Activated T-helper 2 cell treated with anti-CD3 and anti-CD28 coated beads, Interferon-gamma antibody, Interleukin-2, Interleukin-4, amounts not matched to agents 10 μg/mL and 5 μg/mL and 100 μg/mL, durations not matched to agents 14 hours and 24 hours and 36 hours (primary cell): ENCODE measurements at regions not wholly inside any gene's neighbourhood (a gene's known extent, or its start where the extent isn't known, plus 50 kb on each side); places are given as distances from the start of the nearest gene placed in this dataset.

Source experiments
- DNase-seq: peaks from one replicate; pipeline ENCODE4 v3.0.0; 2021; ENCODE audit warnings: low spot score
- H3K27ac Mint-ChIP-seq: one replicate; pipeline ENCODE4 v1.8.0; 2021; ENCODE audit warnings: mixed read lengths
- H3K27me3 Mint-ChIP-seq: one replicate; pipeline ENCODE4 v1.8.0; 2021; ENCODE audit warnings: low read depth, mixed read lengths
- H3K36me3 Mint-ChIP-seq: one replicate; pipeline ENCODE4 v1.8.0; 2021; ENCODE audit warnings: low read depth, mixed read lengths
- H3K4me1 Mint-ChIP-seq: one replicate; pipeline ENCODE4 v1.8.0; 2021; ENCODE audit warnings: low read depth, mixed read lengths
- H3K4me3 Mint-ChIP-seq: one replicate; pipeline ENCODE4 v1.8.0; 2021; ENCODE audit warnings: low read depth, mild to moderate bottlenecking, moderate library complexity, mixed read lengths
- H3K9me3 Mint-ChIP-seq: one replicate; pipeline ENCODE4 v1.8.0; 2021; ENCODE audit warnings: mixed read lengths
- intact Hi-C: fragments of 100-400 bp; cut with micrococcal nuclease; formaldehyde crosslinking; loops from one replicate; pipeline ENCODE4 v1.15.1; 2023

DNA sequence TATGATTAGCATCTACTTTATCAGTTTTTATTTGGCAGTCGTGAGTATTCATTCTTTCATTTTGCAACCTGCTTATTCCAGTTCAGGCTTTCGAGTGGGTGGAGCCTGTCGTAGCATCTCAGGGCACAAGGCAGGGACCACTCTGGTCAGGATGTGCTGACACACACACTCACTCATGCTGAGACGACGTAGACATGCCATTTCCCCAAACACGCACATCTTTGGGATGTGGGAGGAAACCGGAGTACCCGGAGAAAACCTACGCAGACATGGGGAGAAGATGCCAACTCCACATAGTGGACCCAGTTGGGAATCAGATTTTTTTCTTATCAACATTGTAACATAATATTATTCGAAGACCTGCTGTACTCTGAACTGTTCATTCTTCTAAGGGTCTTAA lies 756.5 kb upstream of the RBFOX1 start:
- Mint-ChIP-seq H3K4me3 (no peak overlapping the region), H3K27me3 (no peaks in the 10 kb centered on the region), H3K9me3 (peaks cover 18% of the 10 kb centered on the region), H3K27ac (no peak overlapping the region), H3K4me1 (no peaks in the 10 kb centered on the region), H3K36me3 (no peaks in the 10 kb centered on the region)
- no peak for DNase-seq
- intact Hi-C loops: no loop called here

DNA sequence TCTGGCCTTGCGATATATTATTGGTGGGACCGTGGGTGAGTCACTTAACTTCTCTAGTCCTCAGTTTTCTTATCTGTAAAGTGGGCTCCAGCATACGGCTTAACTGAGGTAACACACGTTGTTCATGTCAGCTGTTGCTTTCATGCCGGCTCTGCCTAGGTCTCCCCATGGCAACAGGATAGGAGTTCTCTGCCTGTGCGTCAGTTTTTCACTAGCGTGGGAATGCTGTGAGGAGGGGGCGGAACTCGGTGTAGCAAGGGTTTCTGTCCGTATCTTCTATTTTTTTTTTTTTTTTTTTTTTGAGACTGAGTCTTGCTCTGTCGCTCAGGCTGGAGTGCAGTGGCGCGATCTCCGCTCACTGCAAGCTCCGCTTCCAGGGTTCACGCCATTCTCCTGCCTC lies 758.5 kb upstream of the RBFOX1 start:
- DNase-seq: no peak
- Mint-ChIP-seq H3K4me3 (no peak overlapping the region), H3K9me3 (peaks cover 26% of the 10 kb centered on the region), H3K27ac (no peak overlapping the region), H3K36me3 (no peaks in the 10 kb centered on the region), H3K4me1 (no peaks in the 10 kb centered on the region), H3K27me3 (no peaks in the 10 kb centered on the region)
- intact Hi-C loops: no loop called here

DNA sequence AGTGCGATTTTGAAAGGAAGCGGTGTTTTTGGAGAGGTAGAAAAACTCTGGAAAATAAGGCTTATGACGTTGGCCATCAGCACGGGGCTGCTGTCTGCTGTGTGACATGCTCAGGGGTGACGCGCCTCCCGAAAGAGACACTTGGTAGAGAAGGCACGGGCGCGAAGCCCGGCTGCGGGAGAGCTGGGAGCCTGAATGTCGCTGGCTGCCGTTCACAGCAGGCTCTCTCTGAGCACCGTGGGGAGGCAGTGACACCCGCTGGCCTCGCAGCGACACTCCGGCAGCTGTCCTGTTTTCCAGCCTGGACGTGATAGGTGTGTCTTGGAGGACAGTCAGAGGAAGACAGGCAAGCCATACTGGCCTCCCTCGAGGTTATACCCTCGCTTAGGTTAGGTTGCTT lies 759.1 kb upstream of the RBFOX1 start:
- Mint-ChIP-seq H3K4me3 (no peak overlapping the region), H3K36me3 (no peaks in the 10 kb centered on the region), H3K27me3 (no peaks in the 10 kb centered on the region), H3K9me3 (peaks cover 26% of the 10 kb centered on the region), H3K4me1 (no peaks in the 10 kb centered on the region), H3K27ac (no peak overlapping the region)
- intact Hi-C loops: no loop called here
- no peak for DNase-seq

DNA sequence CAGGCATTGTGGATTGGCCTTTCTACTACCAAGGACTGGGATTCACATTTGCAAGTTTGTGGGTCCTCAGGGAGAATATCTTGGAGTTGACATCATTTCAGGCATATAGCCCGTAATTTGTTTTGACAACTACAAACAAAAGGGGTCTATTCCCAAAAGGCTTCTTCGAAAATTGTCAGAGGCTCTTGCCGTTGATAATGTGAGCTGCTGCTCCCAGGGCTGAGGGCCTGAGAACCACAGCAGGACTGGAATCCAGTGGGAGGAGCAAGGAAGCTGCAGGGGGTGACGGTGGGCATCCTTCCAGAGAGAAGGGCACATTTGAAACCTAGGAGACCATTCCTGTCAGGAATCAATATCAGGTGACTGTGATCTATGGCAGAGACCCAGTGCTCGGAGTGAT lies 761.6 kb upstream of the RBFOX1 start:
- H3K27ac Mint-ChIP-seq: no peak overlapping the region
- H3K4me3 Mint-ChIP-seq: no peak overlapping the region
- H3K27me3 Mint-ChIP-seq: no peaks in the 10 kb centered on the region
- no peak for DNase-seq
- no peaks in the 10 kb centered on the region for H3K36me3 Mint-ChIP-seq
- no peaks in the 10 kb centered on the region for H3K4me1 Mint-ChIP-seq
- intact Hi-C loops: no loop called here
- peaks cover 19% of the 10 kb centered on the region for H3K9me3 Mint-ChIP-seq

DNA sequence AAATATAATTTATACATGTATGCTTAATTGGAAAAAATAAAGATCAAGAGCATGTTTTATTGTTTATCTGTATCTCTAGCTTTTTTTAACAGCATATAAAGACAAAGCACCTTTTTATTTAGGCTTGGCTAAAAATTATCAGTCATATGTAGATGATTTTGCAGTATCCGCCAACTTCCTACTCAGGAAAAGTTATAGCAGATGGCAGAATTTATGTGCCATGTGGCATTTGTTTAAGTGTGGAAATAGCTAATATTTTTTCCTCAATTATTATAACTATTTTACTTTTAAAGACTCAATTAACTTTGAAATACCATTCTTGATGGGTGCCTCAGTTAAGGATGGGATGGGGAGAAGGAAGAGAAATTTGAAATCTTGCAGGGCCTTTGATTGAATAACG lies 762.1 kb upstream of the RBFOX1 start:
- no peak overlapping the region for H3K27ac Mint-ChIP-seq
- no peak overlapping the region for H3K4me3 Mint-ChIP-seq
- no peak for DNase-seq
- no peaks in the 10 kb centered on the region for H3K36me3 Mint-ChIP-seq
- intact Hi-C loops: no loop called here
- no peaks in the 10 kb centered on the region for H3K27me3 Mint-ChIP-seq
- no peaks in the 10 kb centered on the region for H3K4me1 Mint-ChIP-seq
- H3K9me3 Mint-ChIP-seq: peaks cover 19% of the 10 kb centered on the region

DNA sequence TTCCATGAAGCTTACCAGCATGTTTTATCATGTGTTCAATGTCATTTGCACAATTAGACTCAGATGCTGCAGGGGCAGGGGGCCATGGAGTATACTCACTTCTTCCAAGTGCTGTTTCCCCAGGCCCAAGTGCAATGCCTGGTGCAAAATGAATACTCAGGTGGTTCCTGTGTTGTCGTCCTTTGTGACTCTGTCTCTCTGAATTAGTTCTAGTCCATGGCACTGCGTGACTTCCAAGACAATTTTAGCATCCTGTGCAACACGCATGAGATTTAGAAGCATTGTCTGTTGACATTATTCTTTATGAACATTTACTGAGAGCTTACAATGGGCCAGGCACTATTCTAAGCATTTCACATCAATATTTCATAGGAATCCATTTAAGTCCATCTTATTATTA lies 769.7 kb upstream of the RBFOX1 start:
- no peak for DNase-seq
- Mint-ChIP-seq H3K4me3 (no peak overlapping the region), H3K4me1 (no peaks in the 10 kb centered on the region), H3K27me3 (no peaks in the 10 kb centered on the region), H3K9me3 (peaks cover 26% of the 10 kb centered on the region), H3K27ac (no peak overlapping the region), H3K36me3 (no peaks in the 10 kb centered on the region)
- intact Hi-C loops: no loop called here

DNA sequence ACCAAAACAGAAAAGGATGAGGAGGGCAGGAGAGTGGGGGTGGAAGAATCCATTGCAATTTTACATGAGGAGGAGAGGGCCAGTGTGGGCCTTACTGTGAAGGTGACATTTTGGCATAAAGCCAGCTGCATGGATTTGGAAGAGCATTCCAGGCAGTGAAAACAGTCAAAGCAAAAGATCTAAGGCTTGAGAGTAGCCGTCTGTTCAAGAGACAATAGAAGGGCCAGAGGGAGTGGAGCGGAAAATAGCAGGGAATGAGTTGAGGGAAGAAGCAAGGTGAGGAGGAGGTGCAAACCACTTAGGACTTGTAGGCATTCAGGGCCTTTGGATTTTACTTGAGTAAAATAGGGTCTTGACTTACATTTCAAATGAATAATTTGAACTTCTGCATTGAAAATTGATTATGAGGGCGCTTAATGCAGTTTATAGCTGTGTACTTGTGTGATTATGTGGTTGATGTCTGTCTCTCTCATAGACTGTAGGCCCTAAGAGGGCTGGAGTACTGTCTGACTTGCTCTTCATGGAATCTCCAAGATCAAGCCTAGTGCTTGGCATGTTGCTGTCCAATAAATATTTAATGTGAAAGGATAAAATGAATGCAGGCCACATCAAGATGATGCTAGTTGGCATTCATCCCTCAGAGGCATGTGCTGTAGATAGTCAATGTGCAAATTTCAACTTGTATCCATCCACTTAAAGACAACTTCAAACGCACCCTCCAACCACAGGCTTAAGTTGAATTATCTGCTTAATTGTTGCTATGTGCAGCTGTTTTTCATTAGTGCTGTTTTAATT lies 772.1 kb upstream of the RBFOX1 start:
- intact Hi-C loops: no loop called here
- Mint-ChIP-seq H3K4me1 (no peaks in the 10 kb centered on the region), H3K4me3 (no peak overlapping the region), H3K27ac (no peak overlapping the region), H3K36me3 (no peaks in the 10 kb centered on the region), H3K9me3 (peaks cover 33% of the 10 kb centered on the region), H3K27me3 (no peaks in the 10 kb centered on the region)
- no peak for DNase-seq

DNA sequence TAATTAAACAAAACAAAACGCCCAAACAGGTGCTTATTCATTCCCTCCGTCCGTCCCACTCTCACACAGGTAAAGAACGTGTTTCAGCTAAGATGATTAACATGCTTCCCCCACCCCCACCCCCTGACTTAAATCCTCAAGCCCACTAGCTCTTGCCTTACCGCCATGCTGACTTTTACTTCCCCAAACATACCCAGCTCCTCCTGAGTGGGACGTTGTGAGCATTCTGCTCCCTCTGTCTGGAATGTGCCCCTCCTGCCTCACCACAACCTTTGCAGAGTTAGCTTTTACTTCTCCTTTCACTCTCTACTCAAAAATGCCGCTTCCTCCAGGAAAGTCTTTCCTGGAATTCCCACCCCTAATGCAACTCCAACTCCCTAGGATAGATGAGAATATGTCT lies 774.0 kb upstream of the RBFOX1 start:
- intact Hi-C loops: no loop called here
- no peaks in the 10 kb centered on the region for H3K27me3 Mint-ChIP-seq
- no peak overlapping the region for H3K27ac Mint-ChIP-seq
- H3K4me3 Mint-ChIP-seq: no peak overlapping the region
- H3K9me3 Mint-ChIP-seq: peaks cover 37% of the 10 kb centered on the region
- H3K4me1 Mint-ChIP-seq: no peaks in the 10 kb centered on the region
- no peaks in the 10 kb centered on the region for H3K36me3 Mint-ChIP-seq
- no peak for DNase-seq

DNA sequence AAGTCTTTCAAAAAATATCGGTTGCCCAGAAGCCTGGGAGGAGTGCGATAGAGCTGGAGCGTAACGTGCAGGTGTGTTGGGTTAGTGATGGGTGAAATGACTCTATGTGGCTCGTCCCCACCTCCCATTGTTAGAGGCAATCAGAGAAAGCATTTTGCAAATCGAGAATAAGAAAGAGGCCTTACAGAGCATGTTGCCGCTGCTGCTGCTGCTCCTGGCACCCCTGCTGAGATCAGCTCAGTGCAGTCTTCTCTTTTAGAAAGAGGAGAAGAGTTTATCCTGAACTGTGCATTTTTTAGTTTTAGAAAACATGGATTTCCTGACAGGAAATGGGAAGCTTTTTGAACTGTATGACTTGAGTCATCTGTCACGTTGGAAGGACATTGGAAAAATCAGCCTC lies 774.5 kb upstream of the RBFOX1 start:
- H3K9me3 Mint-ChIP-seq: peaks cover 38% of the 10 kb centered on the region
- DNase-seq: no peak
- intact Hi-C loops: no loop called here
- H3K4me3 Mint-ChIP-seq: no peak overlapping the region
- H3K27me3 Mint-ChIP-seq: no peaks in the 10 kb centered on the region
- no peaks in the 10 kb centered on the region for H3K36me3 Mint-ChIP-seq
- no peaks in the 10 kb centered on the region for H3K4me1 Mint-ChIP-seq
- H3K27ac Mint-ChIP-seq: no peak overlapping the region

DNA sequence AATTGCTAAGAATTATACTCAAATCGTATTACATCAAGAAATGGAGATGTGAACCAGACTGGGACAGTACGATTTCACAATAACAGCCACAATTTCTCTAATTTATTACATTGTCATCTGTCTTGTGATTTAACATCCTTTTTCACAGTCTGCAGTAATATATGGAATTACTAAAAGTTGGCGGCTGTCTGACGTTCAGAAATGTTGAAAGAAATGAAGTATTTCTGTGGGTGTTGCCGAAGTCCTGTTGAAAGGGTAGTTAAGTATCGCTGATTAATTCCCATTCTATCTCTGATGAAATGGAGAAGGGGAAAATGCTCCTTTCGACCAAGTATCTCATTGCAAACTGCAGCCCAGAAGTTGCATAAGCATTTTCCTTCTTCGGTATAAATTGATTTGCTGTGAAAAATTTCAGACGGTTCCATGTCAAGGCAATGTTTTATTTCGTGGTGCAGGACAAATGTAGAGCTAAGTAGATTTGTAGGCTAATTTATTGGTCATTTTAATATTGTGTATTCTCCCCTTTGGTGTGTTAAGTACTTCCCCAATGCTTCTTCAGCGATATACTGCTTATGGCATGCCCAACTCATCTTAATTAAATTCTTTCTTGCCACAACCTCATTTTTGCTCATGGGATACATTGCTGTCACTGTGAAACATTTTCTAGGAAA lies 775.2 kb upstream of the RBFOX1 start:
- Mint-ChIP-seq H3K4me3 (no peak overlapping the region), H3K27ac (no peak overlapping the region), H3K36me3 (no peaks in the 10 kb centered on the region), H3K9me3 (peaks cover 38% of the 10 kb centered on the region), H3K4me1 (no peaks in the 10 kb centered on the region), H3K27me3 (no peaks in the 10 kb centered on the region)
- intact Hi-C loops: no loop called here
- no peak for DNase-seq

DNA sequence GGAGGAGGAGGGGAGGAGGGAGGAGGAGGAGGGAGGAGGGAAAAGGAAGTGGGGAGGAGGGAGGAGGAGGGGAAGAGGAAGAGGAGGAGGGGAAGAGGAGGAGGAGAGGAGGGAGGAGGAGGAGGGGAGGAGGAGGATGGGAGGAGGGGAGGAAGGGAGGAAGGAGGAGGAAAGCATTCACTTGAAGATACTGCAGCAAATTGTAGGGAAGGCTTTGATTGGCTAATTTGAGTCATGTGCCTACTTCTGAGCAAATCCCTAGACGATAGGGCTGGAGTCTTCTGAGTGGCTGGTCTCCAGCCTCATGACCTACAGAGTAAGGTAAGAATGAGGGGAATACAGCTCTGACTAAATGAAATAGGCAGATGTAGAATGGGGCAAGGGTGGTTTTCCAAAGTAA lies 783.2 kb upstream of the RBFOX1 start:
- H3K9me3 Mint-ChIP-seq: peaks cover 39% of the 10 kb centered on the region
- H3K4me3 Mint-ChIP-seq: no peak overlapping the region
- intact Hi-C loops: no loop called here
- DNase-seq: no peak
- no peak overlapping the region for H3K27ac Mint-ChIP-seq
- H3K27me3 Mint-ChIP-seq: no peaks in the 10 kb centered on the region
- no peaks in the 10 kb centered on the region for H3K4me1 Mint-ChIP-seq
- no peaks in the 10 kb centered on the region for H3K36me3 Mint-ChIP-seq

DNA sequence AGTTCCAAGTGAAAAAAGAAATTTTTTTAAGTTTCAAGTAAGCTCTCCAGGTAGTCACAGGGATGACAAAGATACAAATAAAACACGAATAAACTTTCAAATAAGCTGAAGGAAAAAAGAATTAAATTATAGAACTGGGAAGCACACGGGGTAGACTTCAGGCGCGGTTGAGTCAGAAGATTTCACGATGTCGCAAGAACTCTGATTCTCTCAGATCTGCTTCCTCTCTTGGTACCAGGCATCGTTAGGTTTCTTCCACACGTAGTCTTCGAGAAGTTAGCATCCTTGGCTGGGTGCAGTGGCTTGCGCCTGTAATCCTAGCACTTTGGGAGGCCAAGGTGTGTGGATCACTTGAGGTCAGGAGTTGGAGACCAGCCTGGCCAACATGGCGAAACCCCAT lies 784.1 kb upstream of the RBFOX1 start:
- H3K36me3 Mint-ChIP-seq: no peaks in the 10 kb centered on the region
- no peak for DNase-seq
- H3K4me1 Mint-ChIP-seq: no peaks in the 10 kb centered on the region
- intact Hi-C loops: no loop called here
- H3K9me3 Mint-ChIP-seq: peaks cover 39% of the 10 kb centered on the region
- no peak overlapping the region for H3K4me3 Mint-ChIP-seq
- no peaks in the 10 kb centered on the region for H3K27me3 Mint-ChIP-seq
- no peak overlapping the region for H3K27ac Mint-ChIP-seq

DNA sequence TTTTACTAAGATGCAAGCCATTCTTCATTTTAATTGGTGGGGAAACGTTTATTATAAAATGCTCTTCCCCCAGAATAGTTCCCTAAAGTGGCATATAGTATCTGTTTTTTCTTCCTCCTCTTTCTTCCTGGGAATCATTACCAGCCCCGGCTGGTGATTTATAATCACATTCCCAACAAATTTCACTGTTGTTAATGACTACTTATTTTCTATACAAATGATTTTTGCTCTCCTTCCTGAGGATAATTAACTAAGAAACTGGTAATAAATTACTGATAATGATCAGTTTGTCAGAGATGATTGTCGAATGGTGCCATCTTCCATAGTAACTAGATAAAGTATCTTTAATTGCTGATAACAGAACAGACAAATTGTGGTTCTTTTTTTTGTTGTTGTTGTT lies 785.5 kb upstream of the RBFOX1 start:
- intact Hi-C loops: no loop called here
- Mint-ChIP-seq H3K4me1 (no peaks in the 10 kb centered on the region), H3K4me3 (no peak overlapping the region), H3K36me3 (no peaks in the 10 kb centered on the region), H3K27me3 (no peaks in the 10 kb centered on the region), H3K9me3 (peaks cover 39% of the 10 kb centered on the region), H3K27ac (no peak overlapping the region)
- DNase-seq: no peak
